Testis (tissue), 2 donors: ENCODE measurements at regions not wholly inside any gene's neighbourhood (a gene's known extent, or its start where the extent isn't known, plus 50 kb on each side); places are given as distances from the start of the nearest gene placed in this dataset.

Experiments
- CTCF ChIP-seq, 3 experiments: fragments of 450-650 bp in 2 of 3; fragments of 200-600 bp in 1 of 3; sonication (generic) in 1 of 3; IDR thresholded peaks; one replicate each; pipeline ENCODE4 v1.5.1; 2016 to 2019; ENCODE audit warnings: antibody characterized with exemption in 3 of 3, mild to moderate bottlenecking in 2 of 3, moderate library complexity in 1 of 3
- POLR2A ChIP-seq: fragments of 450-650 bp; IDR thresholded peaks from one replicate; pipeline ENCODE4 v1.6.1; 2017; ENCODE audit warnings: antibody characterized with exemption, mild to moderate bottlenecking, moderate library complexity

GRCh38 chr3:117550766-117551165 is 841.2 kb downstream of the TUSC7 start:
- TF ChIP-seq POLR2A (no peak), CTCF (IDR thresholded peaks at IDR 0.05) (no peak)
